ENCODE measurements at regions not wholly inside any gene's neighbourhood (a gene's known extent, or its start where the extent isn't known, plus 50 kb on each side); places are given as distances from the start of the nearest gene placed in this dataset.
"Not testable (repeated sequence)": the region's sequence is repeated elsewhere in the genome, so short reads cannot be mapped to it uniquely, and the experiment has no call there.

- no peak for DNase-seq (ENCODE audit: low spot score)
- H3K27ac ChIP-seq, result no peak overlapping the region
- H3K9me3 ChIP-seq, result no peaks in the 10 kb centered on the region
- TF ChIP-seq CTCF (IDR thresholded peaks at IDR 0.05), result no peak
- no peaks in the 10 kb centered on the region for H3K36me3 ChIP-seq
- no peaks in the 10 kb centered on the region for H3K27me3 ChIP-seq
- H3K4me1 ChIP-seq, result no peaks in the 10 kb centered on the region
- H3K4me3 ChIP-seq, result no peak overlapping the region
Measured at GRCh38 chr5:120164986-120165385, 299.1 kb upstream of the PRR16 start.

DNA sequence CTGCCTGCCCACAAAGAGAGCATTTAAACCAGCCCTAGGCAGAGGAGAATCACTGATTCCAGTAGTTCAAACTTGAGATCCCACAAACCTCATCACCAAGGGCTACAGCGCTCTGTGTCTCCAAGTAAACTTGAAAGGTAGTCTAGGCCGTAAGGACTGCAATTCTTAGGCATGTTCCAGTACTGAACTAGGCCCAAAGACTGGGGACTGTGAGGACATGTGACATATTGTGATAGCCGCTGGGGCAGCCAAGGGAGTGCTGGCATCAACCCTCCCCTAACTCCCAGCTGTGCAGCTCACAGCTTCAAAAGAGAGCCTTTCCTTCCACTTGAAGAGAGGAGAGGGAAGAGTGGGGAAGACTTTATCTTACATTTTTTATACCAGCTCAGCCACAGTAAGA lies 291.0 kb upstream of the PRR16 start:
- Histone ChIP-seq H3K36me3 (no peaks in the 10 kb centered on the region), H3K27me3 (no peaks in the 10 kb centered on the region), H3K4me1 (no peaks in the 10 kb centered on the region), H3K4me3 (no peak overlapping the region), H3K27ac (no peak overlapping the region), H3K9me3 (no peaks in the 10 kb centered on the region)
- TF ChIP-seq CTCF (IDR thresholded peaks at IDR 0.05), result no peak
- no peak for DNase-seq (ENCODE audit: low spot score)

DNA sequence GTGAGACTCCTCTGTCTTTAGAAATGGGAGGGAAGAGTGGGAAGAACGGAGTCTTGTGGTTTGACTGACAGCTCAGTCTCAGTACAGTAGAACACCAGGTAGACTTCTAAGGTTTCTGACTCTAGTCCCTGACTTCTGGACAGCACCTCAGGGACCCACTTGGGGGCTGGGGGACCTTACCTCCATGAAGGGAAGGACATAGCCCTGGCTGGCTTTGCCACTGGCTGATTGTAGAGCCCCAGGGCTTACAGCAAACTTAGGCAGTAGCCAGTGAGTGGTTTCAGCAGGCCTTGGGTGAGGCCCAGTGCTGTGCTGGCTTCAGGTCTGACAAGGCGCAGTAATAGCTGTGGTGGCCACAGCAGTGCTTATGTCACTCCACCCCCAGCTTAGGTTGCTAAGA lies 290.0 kb upstream of the PRR16 start:
- Histone ChIP-seq H3K27me3 (no peaks in the 10 kb centered on the region), H3K36me3 (no peaks in the 10 kb centered on the region), H3K9me3 (no peaks in the 10 kb centered on the region), H3K27ac (no peak overlapping the region), H3K4me3 (no peak overlapping the region), H3K4me1 (no peaks in the 10 kb centered on the region)
- TF ChIP-seq CTCF (IDR thresholded peaks at IDR 0.05), result no peak
- DNase-seq (ENCODE audit: low spot score), result no peak

- H3K4me1 ChIP-seq; H3K4me3 ChIP-seq; DNase-seq (ENCODE audit: low spot score): not testable (repeated sequence)
Measured at GRCh38 chr5:120181238-120181637, 282.9 kb upstream of the PRR16 start.

GRCh38 chr5:120194650-120195049 lies 269.4 kb upstream of the PRR16 start:
- not testable (repeated sequence) for H3K9me3 ChIP-seq; H3K27ac ChIP-seq; H3K27me3 ChIP-seq; H3K36me3 ChIP-seq; H3K4me3 ChIP-seq; DNase-seq (ENCODE audit: low spot score); H3K4me1 ChIP-seq

More at GRCh38 chr5:120181238-120181637, 282.9 kb upstream of the PRR16 start:
- H3K27ac ChIP-seq, H3K9me3 ChIP-seq, H3K36me3 ChIP-seq, H3K27me3 ChIP-seq: not testable (repeated sequence)

DNA sequence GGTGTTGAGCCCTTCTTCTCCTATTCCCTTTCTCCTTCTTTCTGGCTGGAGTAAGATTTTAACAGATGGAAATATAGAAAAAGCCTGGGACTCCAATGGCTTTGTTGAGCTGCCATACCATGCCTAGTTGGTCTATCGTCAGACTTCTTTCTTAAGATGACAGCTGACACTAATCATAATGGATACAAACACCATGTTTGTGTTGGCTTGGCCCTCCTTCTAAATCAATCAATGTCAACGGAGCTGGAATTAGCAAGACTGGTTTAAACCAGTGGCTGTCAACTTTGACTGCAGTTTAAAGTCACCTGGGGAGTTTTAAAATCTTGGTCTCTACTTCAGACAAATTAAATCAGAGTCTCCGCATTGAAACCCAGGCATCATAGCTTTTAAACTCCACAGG lies 264.5 kb upstream of the PRR16 start:
- Histone ChIP-seq H3K36me3 (no peaks in the 10 kb centered on the region), H3K4me1 (no peaks in the 10 kb centered on the region), H3K27me3 (no peaks in the 10 kb centered on the region), H3K4me3 (no peak overlapping the region), H3K27ac (no peak overlapping the region), H3K9me3 (no peaks in the 10 kb centered on the region)
- DNase-seq (ENCODE audit: low spot score), result no peak
- TF ChIP-seq CTCF (IDR thresholded peaks at IDR 0.05), result no peak

DNA sequence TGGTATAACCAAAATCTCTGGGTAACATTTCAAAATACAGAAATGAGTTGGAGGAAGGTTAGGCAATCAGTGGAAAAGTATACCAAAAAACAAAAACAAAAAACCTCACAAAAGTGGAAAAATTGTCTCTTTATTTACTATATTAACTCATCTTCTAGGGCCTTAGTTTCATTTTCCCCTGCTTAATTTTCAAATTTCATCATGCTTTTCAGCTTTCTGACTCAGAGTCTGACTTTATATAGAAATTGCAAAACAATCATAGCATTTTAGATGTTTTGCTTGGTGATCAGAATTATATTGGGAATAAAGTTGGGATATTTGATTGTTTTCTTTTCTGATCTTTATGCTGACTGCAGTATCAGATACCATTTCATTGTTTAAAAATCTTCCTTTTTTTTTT lies 257.0 kb upstream of the PRR16 start:
- Histone ChIP-seq H3K36me3 (no peaks in the 10 kb centered on the region), H3K4me3 (no peak overlapping the region), H3K27ac (no peak overlapping the region), H3K9me3 (no peaks in the 10 kb centered on the region), H3K27me3 (no peaks in the 10 kb centered on the region), H3K4me1 (no peaks in the 10 kb centered on the region)
- TF ChIP-seq CTCF (IDR thresholded peaks at IDR 0.05), result no peak
- DNase-seq (ENCODE audit: low spot score), result no peak

Measured in right atrium auricular region (tissue), 2 donors.